Ascending aorta (tissue), 2 donors: ENCODE measurements at regions not wholly inside any gene's neighbourhood (a gene's known extent, or its start where the extent isn't known, plus 50 kb on each side); places are given as distances from the start of the nearest gene placed in this dataset.

Experiments
- DNase-seq, 2 donors: peaks; one replicate each; pipeline ENCODE4 v3.0.0-alpha.2; 2019; ENCODE audit warnings: low spot score in 2 of 2
- H3K27ac ChIP-seq, 2 donors: fragments of 200-600 bp; sonication (generic); one replicate each; pipeline ENCODE4 v1.5.1; 2016 to 2017; ENCODE audit warnings: mild to moderate bottlenecking in 1 of 2
- H3K27me3 ChIP-seq: fragments of 200-600 bp; sonication (generic); one replicate; pipeline ENCODE4 v1.5.1; 2017
- H3K36me3 ChIP-seq, 2 donors: fragments of 200-600 bp; sonication (generic); one replicate each; pipeline ENCODE4 v1.5.1; 2016
- H3K4me1 ChIP-seq, 2 donors: fragments of 200-600 bp; sonication (generic); one replicate each; pipeline ENCODE4 v1.5.1; 2016 to 2017; ENCODE audit warnings: mild to moderate bottlenecking in 1 of 2
- H3K4me3 ChIP-seq, 2 donors: fragments of 200-600 bp; sonication (generic); one replicate each; pipeline ENCODE4 v1.5.1; 2016 to 2017; ENCODE audit warnings: mild to moderate bottlenecking in 1 of 2
- H3K9me3 ChIP-seq, 2 donors: fragments of 200-600 bp; sonication (generic); one replicate each; pipeline ENCODE4 v1.5.1; 2016
- intact Hi-C: fragments of 100-400 bp; cut with DNase I; formaldehyde crosslinking; loops from one replicate; pipeline ENCODE4 v1.15.1; 2023
- TF ChIP-seq, protein P1 (sequence below), 3 experiments: fragments of 200-600 bp in 2 of 3; fragments of 450-650 bp in 1 of 3; sonication (generic) in 2 of 3; IDR thresholded peaks; one replicate each; pipeline ENCODE4 v1.5.1; 2016 to 2019; ENCODE audit warnings: antibody characterized with exemption in 3 of 3, mild to moderate bottlenecking in 1 of 3, moderate library complexity in 1 of 3

DNA sequence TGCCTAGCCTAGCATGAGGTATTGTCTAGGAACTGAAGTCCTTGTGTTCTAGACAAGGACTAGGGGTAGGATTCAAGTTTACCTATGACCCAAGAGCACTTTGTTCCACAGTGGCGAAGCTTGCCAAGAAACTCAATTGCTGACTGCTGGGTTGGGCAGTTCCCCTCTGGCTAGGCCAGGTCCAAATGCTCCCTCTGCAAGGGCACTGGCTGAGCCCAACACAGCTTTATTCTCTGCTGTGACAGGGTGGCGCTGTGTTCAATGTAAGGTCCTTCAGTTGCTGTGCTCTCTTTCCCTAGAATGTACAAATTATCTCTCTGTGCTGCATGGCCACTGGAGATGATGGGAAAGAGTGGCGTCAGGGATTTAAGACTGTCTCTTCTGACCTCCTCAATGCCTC is 950.8 kb downstream of the HACE1 start:
- TF ChIP-seq, protein P1, sequence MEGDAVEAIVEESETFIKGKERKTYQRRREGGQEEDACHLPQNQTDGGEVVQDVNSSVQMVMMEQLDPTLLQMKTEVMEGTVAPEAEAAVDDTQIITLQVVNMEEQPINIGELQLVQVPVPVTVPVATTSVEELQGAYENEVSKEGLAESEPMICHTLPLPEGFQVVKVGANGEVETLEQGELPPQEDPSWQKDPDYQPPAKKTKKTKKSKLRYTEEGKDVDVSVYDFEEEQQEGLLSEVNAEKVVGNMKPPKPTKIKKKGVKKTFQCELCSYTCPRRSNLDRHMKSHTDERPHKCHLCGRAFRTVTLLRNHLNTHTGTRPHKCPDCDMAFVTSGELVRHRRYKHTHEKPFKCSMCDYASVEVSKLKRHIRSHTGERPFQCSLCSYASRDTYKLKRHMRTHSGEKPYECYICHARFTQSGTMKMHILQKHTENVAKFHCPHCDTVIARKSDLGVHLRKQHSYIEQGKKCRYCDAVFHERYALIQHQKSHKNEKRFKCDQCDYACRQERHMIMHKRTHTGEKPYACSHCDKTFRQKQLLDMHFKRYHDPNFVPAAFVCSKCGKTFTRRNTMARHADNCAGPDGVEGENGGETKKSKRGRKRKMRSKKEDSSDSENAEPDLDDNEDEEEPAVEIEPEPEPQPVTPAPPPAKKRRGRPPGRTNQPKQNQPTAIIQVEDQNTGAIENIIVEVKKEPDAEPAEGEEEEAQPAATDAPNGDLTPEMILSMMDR (IDR thresholded peaks at IDR 0.05) = no peak
- H3K4me1 ChIP-seq = no peaks in the 10 kb centered on the region
- no peak overlapping the region for H3K27ac ChIP-seq
- no peaks in the 10 kb centered on the region for H3K9me3 ChIP-seq
- no peak for DNase-seq
- no peaks in the 10 kb centered on the region for H3K27me3 ChIP-seq
- intact Hi-C loops = no loop called here
- H3K36me3 ChIP-seq = no peaks in the 10 kb centered on the region
- no peak overlapping the region for H3K4me3 ChIP-seq

DNA sequence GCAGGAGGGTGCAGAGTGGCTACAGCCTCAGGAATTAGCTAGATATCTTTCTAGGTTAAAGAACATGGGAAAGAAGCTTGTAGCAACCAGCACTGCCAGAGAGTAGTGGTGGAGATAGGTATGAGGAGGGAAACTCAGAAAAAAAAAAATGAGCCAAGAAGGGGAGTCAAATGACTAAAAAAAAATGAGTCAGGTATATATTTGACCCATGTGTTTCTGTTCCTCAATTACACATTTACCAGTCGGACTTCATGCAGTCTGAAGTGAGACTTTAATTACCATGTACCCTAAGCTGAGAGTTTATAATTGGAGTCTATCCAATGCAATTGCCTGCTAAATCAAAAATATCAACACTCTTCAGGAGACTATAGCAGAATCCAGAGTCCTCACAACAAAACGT is 964.6 kb downstream of the HACE1 start:
- H3K4me3 ChIP-seq = no peak overlapping the region
- peaks cover 0 to 5% of the 10 kb centered on the region in 2 donors for H3K9me3 ChIP-seq
- DNase-seq = no peak
- no peaks in the 10 kb centered on the region for H3K4me1 ChIP-seq
- H3K36me3 ChIP-seq = no peaks in the 10 kb centered on the region
- no peaks in the 10 kb centered on the region for H3K27me3 ChIP-seq
- TF ChIP-seq, protein P1 (IDR thresholded peaks at IDR 0.05) = no peak
- intact Hi-C loops = no loop called here
- no peak overlapping the region for H3K27ac ChIP-seq

DNA sequence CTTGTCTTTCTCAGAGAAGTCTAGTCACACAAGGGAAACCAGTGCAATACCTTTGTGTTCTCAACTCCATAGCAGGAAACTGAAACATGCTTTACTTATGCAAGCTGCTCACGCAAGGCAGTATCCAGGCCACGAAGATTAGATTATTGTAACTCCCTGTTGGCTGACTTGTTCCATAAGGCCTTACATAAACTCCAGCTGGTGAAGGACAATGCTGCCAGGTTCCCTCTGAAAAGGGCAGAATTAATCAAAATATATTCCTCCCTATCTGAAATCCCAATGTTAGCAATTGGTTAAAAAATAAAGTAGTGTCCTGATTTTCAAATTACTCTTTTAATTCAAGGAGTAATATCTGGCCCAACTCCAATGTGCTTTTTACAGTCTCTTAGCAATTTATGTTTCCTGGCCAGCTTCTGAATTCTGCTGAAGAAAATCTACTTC is 966.6 kb downstream of the HACE1 start:
- TF ChIP-seq, protein P1 (IDR thresholded peaks at IDR 0.05) = no peak
- no peaks in the 10 kb centered on the region for H3K4me1 ChIP-seq
- H3K27me3 ChIP-seq = no peaks in the 10 kb centered on the region
- H3K36me3 ChIP-seq = no peaks in the 10 kb centered on the region
- no peak overlapping the region for H3K27ac ChIP-seq
- H3K4me3 ChIP-seq = no peak overlapping the region
- intact Hi-C loops = no loop called here
- peaks cover 0 to 5% of the 10 kb centered on the region in 2 donors for H3K9me3 ChIP-seq
- no peak for DNase-seq

DNA sequence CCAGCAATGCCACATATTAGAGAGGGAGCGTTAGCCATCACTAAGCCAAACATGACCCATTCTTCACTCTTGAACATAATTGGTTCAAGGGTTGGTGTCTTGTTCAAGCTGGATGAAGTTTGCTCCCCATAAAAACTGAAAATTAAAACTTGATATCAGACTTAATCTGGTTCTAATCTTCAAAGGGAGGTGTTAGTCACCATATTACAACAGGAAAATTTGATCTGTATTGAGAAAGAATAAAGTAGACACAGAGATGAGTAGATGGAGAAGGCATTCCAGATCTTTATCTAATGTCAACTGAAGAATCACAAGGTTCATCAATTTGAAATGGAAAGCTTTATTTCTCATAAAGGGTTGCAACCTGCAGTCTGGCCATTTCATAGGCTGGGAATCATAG is 972.8 kb downstream of the HACE1 start:
- Histone ChIP-seq H3K4me1 (no peaks in the 10 kb centered on the region), H3K27ac (no peak overlapping the region), H3K9me3 (no peaks in the 10 kb centered on the region), H3K4me3 (no peak overlapping the region), H3K36me3 (no peaks in the 10 kb centered on the region), H3K27me3 (no peaks in the 10 kb centered on the region)
- DNase-seq = no peak
- intact Hi-C loops = no loop called here
- TF ChIP-seq, protein P1 (IDR thresholded peaks at IDR 0.05) = no peak

DNA sequence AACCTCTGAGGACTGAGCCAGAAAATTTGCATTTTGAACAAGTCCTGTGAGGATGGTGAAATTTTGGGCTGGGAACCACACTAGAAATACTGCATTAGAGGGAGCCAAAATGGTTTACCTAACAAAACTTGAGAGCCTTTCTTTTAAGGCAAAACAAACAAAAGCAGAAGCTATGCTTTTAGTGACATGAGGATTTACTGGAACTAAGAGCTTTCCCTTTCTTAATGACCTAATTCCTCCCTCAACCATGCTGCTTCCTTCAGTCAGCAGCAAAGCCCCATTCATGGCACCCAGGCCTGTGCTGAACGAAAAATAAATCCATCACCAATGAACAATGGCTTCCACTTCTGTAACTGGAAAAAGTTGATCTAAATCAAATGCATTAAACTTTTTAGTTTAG is 974.3 kb downstream of the HACE1 start:
- Histone ChIP-seq H3K4me1 (no peaks in the 10 kb centered on the region), H3K27me3 (no peaks in the 10 kb centered on the region), H3K27ac (no peak overlapping the region), H3K36me3 (no peaks in the 10 kb centered on the region), H3K9me3 (no peaks in the 10 kb centered on the region), H3K4me3 (no peak overlapping the region)
- no peak for DNase-seq
- intact Hi-C loops = no loop called here
- TF ChIP-seq, protein P1 (IDR thresholded peaks at IDR 0.05) = no peak

DNA sequence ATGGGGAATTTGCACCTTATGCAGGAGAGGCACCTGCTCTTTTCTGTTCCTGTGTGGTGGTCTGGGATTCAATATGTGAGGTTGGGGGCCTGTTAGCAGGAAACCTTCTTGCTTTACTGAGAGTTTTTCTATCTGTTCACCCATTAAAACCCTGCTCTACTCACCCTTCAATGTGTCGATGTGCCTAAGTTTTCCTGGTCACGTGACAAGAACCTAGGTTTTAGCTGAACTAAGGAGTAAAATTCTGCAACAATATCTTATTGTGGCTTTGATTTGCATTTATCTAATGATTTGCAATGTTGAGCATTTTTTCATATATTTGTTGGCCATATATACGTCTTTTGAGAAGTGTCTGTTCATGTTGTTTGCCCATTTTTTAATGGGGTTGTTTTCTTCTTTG is 979.9 kb downstream of the HACE1 start:
- H3K9me3 ChIP-seq = no peaks in the 10 kb centered on the region
- no peak overlapping the region for H3K4me3 ChIP-seq
- intact Hi-C loops = no loop called here
- H3K27ac ChIP-seq = no peak overlapping the region
- TF ChIP-seq, protein P1 (IDR thresholded peaks at IDR 0.05) = no peak
- no peaks in the 10 kb centered on the region for H3K27me3 ChIP-seq
- H3K4me1 ChIP-seq = no peaks in the 10 kb centered on the region
- DNase-seq = no peak
- H3K36me3 ChIP-seq = no peaks in the 10 kb centered on the region
